ENCODE measurements at regions not wholly inside any gene's neighbourhood (a gene's known extent, or its start where the extent isn't known, plus 50 kb on each side); places are given as distances from the start of the nearest gene placed in this dataset.

DNA sequence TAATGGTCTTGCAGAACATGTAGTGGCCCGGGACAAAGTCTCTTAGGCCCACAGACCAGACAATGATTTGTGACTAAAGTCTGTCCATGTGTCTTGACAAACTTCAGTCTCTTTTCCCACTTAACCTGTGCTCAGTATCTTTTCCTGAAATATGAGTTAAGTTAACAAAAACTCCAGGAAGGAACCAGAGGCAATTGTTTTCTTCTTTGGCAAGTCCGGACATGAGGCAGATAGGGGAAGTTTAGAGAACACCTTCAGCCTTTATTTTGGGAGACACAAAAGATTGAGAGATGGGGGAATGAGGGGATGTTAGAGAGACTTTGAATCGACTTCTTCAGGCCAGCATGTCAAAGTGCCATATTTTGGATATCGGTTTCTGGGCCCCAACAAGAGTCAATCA, 80.2 kb upstream of the FRMPD4 start:
- TF ChIP-seq, protein P1, sequence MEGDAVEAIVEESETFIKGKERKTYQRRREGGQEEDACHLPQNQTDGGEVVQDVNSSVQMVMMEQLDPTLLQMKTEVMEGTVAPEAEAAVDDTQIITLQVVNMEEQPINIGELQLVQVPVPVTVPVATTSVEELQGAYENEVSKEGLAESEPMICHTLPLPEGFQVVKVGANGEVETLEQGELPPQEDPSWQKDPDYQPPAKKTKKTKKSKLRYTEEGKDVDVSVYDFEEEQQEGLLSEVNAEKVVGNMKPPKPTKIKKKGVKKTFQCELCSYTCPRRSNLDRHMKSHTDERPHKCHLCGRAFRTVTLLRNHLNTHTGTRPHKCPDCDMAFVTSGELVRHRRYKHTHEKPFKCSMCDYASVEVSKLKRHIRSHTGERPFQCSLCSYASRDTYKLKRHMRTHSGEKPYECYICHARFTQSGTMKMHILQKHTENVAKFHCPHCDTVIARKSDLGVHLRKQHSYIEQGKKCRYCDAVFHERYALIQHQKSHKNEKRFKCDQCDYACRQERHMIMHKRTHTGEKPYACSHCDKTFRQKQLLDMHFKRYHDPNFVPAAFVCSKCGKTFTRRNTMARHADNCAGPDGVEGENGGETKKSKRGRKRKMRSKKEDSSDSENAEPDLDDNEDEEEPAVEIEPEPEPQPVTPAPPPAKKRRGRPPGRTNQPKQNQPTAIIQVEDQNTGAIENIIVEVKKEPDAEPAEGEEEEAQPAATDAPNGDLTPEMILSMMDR (IDR thresholded peaks at IDR 0.05): no peak
- no peak for TF ChIP-seq POLR2A (IDR thresholded peaks at IDR 0.05)
